ENCODE measurements at regions not wholly inside any gene's neighbourhood (a gene's known extent, or its start where the extent isn't known, plus 50 kb on each side); places are given as distances from the start of the nearest gene placed in this dataset.

- no peak for TF ChIP-seq KDM1A (IDR thresholded peaks at IDR 0.05; ENCODE audit: borderline replicate concordance, low read length)
- TF ChIP-seq, protein P1, sequence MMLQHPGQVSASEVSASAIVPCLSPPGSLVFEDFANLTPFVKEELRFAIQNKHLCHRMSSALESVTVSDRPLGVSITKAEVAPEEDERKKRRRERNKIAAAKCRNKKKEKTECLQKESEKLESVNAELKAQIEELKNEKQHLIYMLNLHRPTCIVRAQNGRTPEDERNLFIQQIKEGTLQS (IDR thresholded peaks at IDR 0.05; ENCODE audit: insufficient read depth, low read depth, low read length), result no peak
Measured at GRCh38 chr5:141793403-141793802, 84.8 kb downstream of the PCDH1 start (continued).

Measured in H1 (cell line).